ENCODE measurements at regions not wholly inside any gene's neighbourhood (a gene's known extent, or its start where the extent isn't known, plus 50 kb on each side); places are given as distances from the start of the nearest gene placed in this dataset.

DNA sequence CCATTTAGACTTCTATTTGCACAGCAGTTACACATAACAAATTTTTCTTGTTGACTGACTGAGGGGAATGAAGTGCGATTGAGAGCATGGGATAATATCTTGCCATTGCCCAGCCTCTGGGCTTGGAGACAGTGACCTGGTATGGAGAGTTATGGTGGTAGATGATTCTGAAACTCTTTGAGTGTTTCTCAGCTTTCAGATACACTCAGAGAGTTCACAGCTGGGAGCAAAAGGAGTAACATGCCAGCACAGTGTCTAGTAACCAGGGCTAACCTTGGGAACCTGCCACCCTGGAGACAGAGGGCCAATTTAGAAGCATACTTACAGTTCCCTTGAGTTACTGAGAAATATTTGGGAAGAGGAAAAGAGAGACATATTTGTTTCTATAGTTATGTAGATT, 1099.3 kb upstream of the CELF4 start:
- Histone ChIP-seq H3K4me3 (ENCODE audit: insufficient read length, low read depth) (no peak overlapping the region), H3K36me3 (ENCODE audit: insufficient read depth, insufficient read length, low read length) (no peaks in the 10 kb centered on the region), H3K9me3 (ENCODE audit: insufficient read depth, low read length) (no peaks in the 10 kb centered on the region), H3K27me3 (ENCODE audit: insufficient read depth, insufficient read length) (no peaks in the 10 kb centered on the region), H3K4me1 (ENCODE audit: insufficient read depth, insufficient read length) (no peaks in the 10 kb centered on the region), H3K9ac (ENCODE audit: insufficient read length, low read depth) (no peak overlapping the region)
- no peak for TF ChIP-seq YY1 (IDR thresholded peaks at IDR 0.05; ENCODE audit: insufficient read depth, insufficient read length)
- TF ChIP-seq ZNF274 (IDR thresholded peaks at IDR 0.05; ENCODE audit: low read depth, low read length) = no peak
- no peak for TF ChIP-seq SUZ12 (IDR thresholded peaks at IDR 0.05; ENCODE audit: extremely low read depth, insufficient read depth, insufficient read length)
- DNase-seq (ENCODE audit: low read depth, low spot score) = no peak

DNA sequence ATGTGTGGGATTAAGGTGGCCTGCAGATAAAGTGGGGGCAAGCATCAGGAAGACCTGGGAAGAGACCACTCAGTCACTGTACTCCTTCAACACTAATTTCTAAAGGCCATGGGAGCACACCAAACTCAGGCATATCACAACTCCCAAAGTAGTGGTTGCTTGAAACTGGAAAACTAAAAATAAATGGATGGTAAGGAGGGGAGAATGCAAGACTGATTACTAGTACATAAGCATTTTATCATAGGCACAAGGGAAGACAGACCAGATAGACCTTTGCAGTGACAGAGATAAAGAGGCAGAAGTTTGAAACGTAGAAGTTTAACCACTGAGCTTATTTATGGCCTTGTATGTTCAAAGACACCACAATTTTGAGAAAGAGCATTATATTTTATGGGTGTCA, 1098.1 kb upstream of the CELF4 start:
- H3K9me3 ChIP-seq (ENCODE audit: insufficient read depth, low read length) = no peaks in the 10 kb centered on the region
- no peaks in the 10 kb centered on the region for H3K27me3 ChIP-seq (ENCODE audit: insufficient read depth, insufficient read length)
- DNase-seq (ENCODE audit: low read depth, low spot score) = no peak
- TF ChIP-seq YY1 (IDR thresholded peaks at IDR 0.05; ENCODE audit: insufficient read depth, insufficient read length) (no peak), SUZ12 (IDR thresholded peaks at IDR 0.05; ENCODE audit: extremely low read depth, insufficient read depth, insufficient read length) (no peak), ZNF274 (IDR thresholded peaks at IDR 0.05; ENCODE audit: low read depth, low read length) (no peak)
- no peak overlapping the region for H3K9ac ChIP-seq (ENCODE audit: insufficient read length, low read depth)
- H3K4me1 ChIP-seq (ENCODE audit: insufficient read depth, insufficient read length) = no peaks in the 10 kb centered on the region
- no peaks in the 10 kb centered on the region for H3K36me3 ChIP-seq (ENCODE audit: insufficient read depth, insufficient read length, low read length)
- no peak overlapping the region for H3K4me3 ChIP-seq (ENCODE audit: insufficient read length, low read depth)

DNA sequence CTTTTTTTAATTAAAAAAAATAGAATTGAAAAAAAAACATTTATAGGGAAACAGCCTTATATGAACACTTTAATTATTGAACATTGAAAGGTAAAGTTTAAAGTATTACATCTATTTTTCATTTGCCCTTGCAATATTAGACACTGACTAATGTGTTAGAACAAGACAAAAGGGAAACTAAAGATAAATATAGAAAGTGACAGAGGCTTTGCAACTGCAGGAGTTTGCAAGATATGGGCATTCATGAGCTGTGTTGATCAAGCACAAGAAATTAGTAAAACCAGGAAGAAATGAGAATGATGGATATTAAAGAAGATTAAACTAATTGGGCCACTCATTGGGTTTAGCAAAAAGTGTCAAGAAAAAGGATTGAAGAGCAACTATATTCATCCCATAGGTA, 1097.7 kb upstream of the CELF4 start:
- no peaks in the 10 kb centered on the region for H3K27me3 ChIP-seq (ENCODE audit: insufficient read depth, insufficient read length)
- no peaks in the 10 kb centered on the region for H3K4me1 ChIP-seq (ENCODE audit: insufficient read depth, insufficient read length)
- H3K4me3 ChIP-seq (ENCODE audit: insufficient read length, low read depth) = no peak overlapping the region
- no peaks in the 10 kb centered on the region for H3K36me3 ChIP-seq (ENCODE audit: insufficient read depth, insufficient read length, low read length)
- DNase-seq (ENCODE audit: low read depth, low spot score) = no peak
- TF ChIP-seq YY1 (IDR thresholded peaks at IDR 0.05; ENCODE audit: insufficient read depth, insufficient read length) = no peak
- no peaks in the 10 kb centered on the region for H3K9me3 ChIP-seq (ENCODE audit: insufficient read depth, low read length)
- H3K9ac ChIP-seq (ENCODE audit: insufficient read length, low read depth) = no peak overlapping the region

DNA sequence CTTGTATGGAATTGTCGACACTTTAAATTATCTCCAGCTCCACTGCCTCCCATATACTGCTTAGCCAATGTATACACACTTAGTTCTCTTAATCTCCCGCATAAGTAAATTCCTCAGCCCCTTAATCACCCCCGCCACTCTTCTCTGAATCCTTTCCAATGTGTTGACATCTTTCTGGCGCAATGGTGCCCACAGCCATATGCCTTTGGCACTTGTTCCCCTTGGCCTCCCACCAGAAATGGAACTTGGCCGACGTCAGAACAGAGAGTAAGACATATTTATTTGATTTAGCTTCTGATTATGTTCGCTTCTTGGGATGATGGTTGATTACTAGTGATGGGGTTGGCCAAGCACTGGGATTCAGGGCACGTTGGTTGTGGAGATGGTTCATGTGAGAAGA, 1089.3 kb upstream of the CELF4 start:
- H3K9ac ChIP-seq (ENCODE audit: insufficient read length, low read depth) = no peak overlapping the region
- H3K4me3 ChIP-seq (ENCODE audit: insufficient read length, low read depth) = no peak overlapping the region
- no peaks in the 10 kb centered on the region for H3K27me3 ChIP-seq (ENCODE audit: insufficient read depth, insufficient read length)
- TF ChIP-seq ZNF274 (IDR thresholded peaks at IDR 0.05; ENCODE audit: low read depth, low read length) (no peak), SUZ12 (IDR thresholded peaks at IDR 0.05; ENCODE audit: extremely low read depth, insufficient read depth, insufficient read length) (no peak), YY1 (IDR thresholded peaks at IDR 0.05; ENCODE audit: insufficient read depth, insufficient read length) (no peak)
- H3K36me3 ChIP-seq (ENCODE audit: insufficient read depth, insufficient read length, low read length) = no peaks in the 10 kb centered on the region
- no peak for DNase-seq (ENCODE audit: low read depth, low spot score)
- no peaks in the 10 kb centered on the region for H3K9me3 ChIP-seq (ENCODE audit: insufficient read depth, low read length)
- no peaks in the 10 kb centered on the region for H3K4me1 ChIP-seq (ENCODE audit: insufficient read depth, insufficient read length)

DNA sequence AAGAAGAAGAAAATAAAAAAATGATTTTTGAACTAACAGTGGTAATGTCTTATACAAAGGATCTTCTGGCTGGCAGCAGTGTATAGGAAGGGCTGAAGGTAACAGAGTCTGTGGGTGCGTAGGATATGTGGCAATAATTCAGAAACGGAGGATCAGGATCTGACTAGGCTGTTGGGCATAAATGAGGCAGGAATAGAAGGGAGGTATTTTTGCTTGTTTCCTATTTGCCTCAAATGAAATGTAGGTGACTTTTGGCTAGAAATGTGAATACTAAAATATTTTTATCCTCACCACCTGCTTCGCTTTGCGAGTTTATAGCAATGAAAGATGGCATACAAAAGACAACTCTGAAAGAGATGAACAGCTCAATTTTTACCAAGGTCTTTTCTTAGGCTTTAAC, 1086.1 kb upstream of the CELF4 start:
- no peak for TF ChIP-seq SUZ12 (IDR thresholded peaks at IDR 0.05; ENCODE audit: extremely low read depth, insufficient read depth, insufficient read length)
- no peak for TF ChIP-seq ZNF274 (IDR thresholded peaks at IDR 0.05; ENCODE audit: low read depth, low read length)
- TF ChIP-seq YY1 (IDR thresholded peaks at IDR 0.05; ENCODE audit: insufficient read depth, insufficient read length) = no peak
- Histone ChIP-seq H3K4me3 (ENCODE audit: insufficient read length, low read depth) (no peak overlapping the region), H3K36me3 (ENCODE audit: insufficient read depth, insufficient read length, low read length) (no peaks in the 10 kb centered on the region), H3K4me1 (ENCODE audit: insufficient read depth, insufficient read length) (no peaks in the 10 kb centered on the region), H3K9ac (ENCODE audit: insufficient read length, low read depth) (no peak overlapping the region), H3K9me3 (ENCODE audit: insufficient read depth, low read length) (no peaks in the 10 kb centered on the region), H3K27me3 (ENCODE audit: insufficient read depth, insufficient read length) (no peaks in the 10 kb centered on the region)
- no peak for DNase-seq (ENCODE audit: low read depth, low spot score)

DNA sequence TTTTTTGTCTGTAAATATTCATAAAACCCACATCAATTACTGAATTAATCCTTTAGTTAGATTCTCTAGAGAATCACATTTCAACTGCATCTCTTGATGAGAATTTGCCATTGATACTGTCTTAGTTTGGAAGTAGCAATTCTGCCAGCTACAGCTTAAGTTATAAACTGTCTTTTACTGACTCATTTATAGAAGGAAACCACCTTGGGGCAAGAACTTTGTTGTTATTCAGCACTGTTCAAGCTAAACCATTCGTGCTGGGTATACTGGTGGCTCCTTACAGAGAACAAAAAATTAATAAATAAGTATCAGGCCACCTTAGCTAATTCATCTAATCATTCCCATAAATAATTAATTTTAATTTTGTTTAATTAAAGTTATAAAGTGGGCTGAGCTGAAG, 1082.6 kb upstream of the CELF4 start:
- no peak overlapping the region for H3K9ac ChIP-seq (ENCODE audit: insufficient read length, low read depth)
- no peak for DNase-seq (ENCODE audit: low read depth, low spot score)
- H3K36me3 ChIP-seq (ENCODE audit: insufficient read depth, insufficient read length, low read length) = no peaks in the 10 kb centered on the region
- no peaks in the 10 kb centered on the region for H3K9me3 ChIP-seq (ENCODE audit: insufficient read depth, low read length)
- TF ChIP-seq ZNF274 (IDR thresholded peaks at IDR 0.05; ENCODE audit: low read depth, low read length) (no peak), SUZ12 (IDR thresholded peaks at IDR 0.05; ENCODE audit: extremely low read depth, insufficient read depth, insufficient read length) (no peak), YY1 (IDR thresholded peaks at IDR 0.05; ENCODE audit: insufficient read depth, insufficient read length) (no peak)
- H3K4me1 ChIP-seq (ENCODE audit: insufficient read depth, insufficient read length) = no peaks in the 10 kb centered on the region
- H3K27me3 ChIP-seq (ENCODE audit: insufficient read depth, insufficient read length) = no peaks in the 10 kb centered on the region
- no peak overlapping the region for H3K4me3 ChIP-seq (ENCODE audit: insufficient read length, low read depth)

DNA sequence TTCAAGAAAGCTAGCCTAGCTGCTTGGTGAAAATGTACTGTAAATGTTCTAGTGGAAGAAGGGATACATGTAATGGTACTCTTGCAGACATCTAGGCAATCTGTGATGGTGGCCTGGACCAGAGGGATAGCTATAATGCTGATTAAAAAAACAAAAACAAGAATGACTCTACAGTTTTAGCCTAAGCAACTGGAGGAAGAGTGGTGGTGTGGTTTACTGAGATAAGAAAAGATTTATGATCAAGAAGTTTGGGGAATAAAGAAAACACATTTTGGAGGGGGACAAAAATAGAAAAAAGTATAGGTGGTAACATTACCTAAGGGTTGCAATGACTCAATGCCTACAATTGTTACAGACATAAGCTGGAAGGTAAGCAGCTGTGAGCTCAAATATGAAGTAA, 1080.7 kb upstream of the CELF4 start:
- DNase-seq (ENCODE audit: low read depth, low spot score) = no peak
- no peaks in the 10 kb centered on the region for H3K4me1 ChIP-seq (ENCODE audit: insufficient read depth, insufficient read length)
- no peaks in the 10 kb centered on the region for H3K27me3 ChIP-seq (ENCODE audit: insufficient read depth, insufficient read length)
- TF ChIP-seq YY1 (IDR thresholded peaks at IDR 0.05; ENCODE audit: insufficient read depth, insufficient read length) (no peak), SUZ12 (IDR thresholded peaks at IDR 0.05; ENCODE audit: extremely low read depth, insufficient read depth, insufficient read length) (no peak), ZNF274 (IDR thresholded peaks at IDR 0.05; ENCODE audit: low read depth, low read length) (no peak)
- no peaks in the 10 kb centered on the region for H3K36me3 ChIP-seq (ENCODE audit: insufficient read depth, insufficient read length, low read length)
- H3K4me3 ChIP-seq (ENCODE audit: insufficient read length, low read depth) = no peak overlapping the region
- H3K9ac ChIP-seq (ENCODE audit: insufficient read length, low read depth) = no peak overlapping the region
- H3K9me3 ChIP-seq (ENCODE audit: insufficient read depth, low read length) = no peaks in the 10 kb centered on the region

All from NT2/D1 (cell line).